ENCODE measurements at regions not wholly inside any gene's neighbourhood (a gene's known extent, or its start where the extent isn't known, plus 50 kb on each side); places are given as distances from the start of the nearest gene placed in this dataset.

- Histone ChIP-seq H3K4me3 (ENCODE audit: extremely low read depth in 1 of 4, insufficient read depth in 2 of 4, low read depth in 3 of 4, low read length in 4 of 4) (no peak overlapping the region), H4K5ac (ENCODE audit: insufficient read length, low read depth, low read length) (no peak overlapping the region), H3K79me1 (ENCODE audit: low read depth, low read length) (no peaks in the 10 kb centered on the region), H2BK5ac (ENCODE audit: low read depth, low read length) (no peak overlapping the region), H3K4me1 (replicated peaks in 1 of 4; ENCODE audit: control insufficient read depth in 3 of 4, insufficient read depth in 4 of 4, low read length in 3 of 4) (peaks cover 0 to 3% (median under 1%) of the 10 kb centered on the region in 4 experiments; a peak in 2 of 7 replicates), H3K23ac (ENCODE audit: insufficient read length) (no peak overlapping the region), H2BK120ac (replicated peaks; ENCODE audit: low read depth, low read length) (no peak overlapping the region), H3K56ac (replicated peaks; ENCODE audit: insufficient read length, low read depth, low read length) (no peak overlapping the region), H4K8ac (ENCODE audit: extremely low read depth, insufficient read depth, low read length) (no peak overlapping the region), H2BK12ac (ENCODE audit: low read depth, low read length) (no peak overlapping the region), H2BK15ac (ENCODE audit: low read length) (no peak overlapping the region), H3K4ac (replicated peaks; ENCODE audit: insufficient read length, low read depth, low read length) (no peak overlapping the region), H3K27me3 (replicated peaks in 1 of 4; ENCODE audit: control insufficient read depth in 3 of 4, extremely low read depth in 1 of 4, insufficient read depth in 3 of 4, low read length in 3 of 4) (no peaks in the 10 kb centered on the region), H3K9me3 (ENCODE audit: insufficient read depth in 2 of 2, low read depth in 1 of 2, low read length in 1 of 2) (no peaks in the 10 kb centered on the region), H3K27ac (ENCODE audit: low read depth, low read length) (no peak overlapping the region), H4K20me1 (replicated peaks in 1 of 2; ENCODE audit: control insufficient read depth in 1 of 2, insufficient read depth in 2 of 2, low read length in 2 of 2) (no peaks in the 10 kb centered on the region), H3K23me2 (ENCODE audit: low read depth, low read length) (no peaks in the 10 kb centered on the region; the same call in 1 of the 2 replicates), H4K91ac (replicated peaks; ENCODE audit: insufficient read length, low read length) (no peak overlapping the region), H3K14ac (ENCODE audit: insufficient read length) (no peak overlapping the region), H3K36me3 (ENCODE audit: control insufficient read depth in 2 of 4, insufficient read depth in 4 of 4, low read length in 3 of 4) (no peaks in the 10 kb centered on the region), H3K79me2 (ENCODE audit: control insufficient read depth in 1 of 2, insufficient read depth in 2 of 2, low read length in 2 of 2) (no peaks in the 10 kb centered on the region), H2BK20ac (ENCODE audit: low read length) (no peak overlapping the region), H2AFZ (ENCODE audit: low read length) (no peak overlapping the region), H3K18ac (ENCODE audit: extremely low read depth, low read length) (no peak overlapping the region), H3K4me2 (ENCODE audit: insufficient read depth in 1 of 2, low read depth in 2 of 2, low read length in 2 of 2) (no peak overlapping the region), H3K9ac (replicated peaks in 1 of 4; ENCODE audit: extremely low read depth in 1 of 4, low read depth in 3 of 4, low read length in 3 of 4) (no peak overlapping the region), H2AK5ac (ENCODE audit: low read depth, low read length) (no peak overlapping the region)
- WGBS, 2 experiments (ENCODE audit: extremely low coverage in 1 of 2, insufficient coverage in 1 of 2, insufficient read length in 1 of 2, insufficient replicate concordance in 2 of 2, low coverage in 1 of 2, low lambda C conversion rate in 2 of 2, missing lambda C conversion rate in 1 of 2) = 92% methylated on average over 4 of the region's 4 CpGs; no CpG with 5 or more reads in 1 of the 2 experiments
- DNase-seq (ENCODE audit: low read depth in 1 of 2, low spot score in 2 of 2) (no peak), FAIRE-seq (no peak)
- TF ChIP-seq TBP (IDR thresholded peaks at IDR 0.05; ENCODE audit: low read depth, low read length) (no peak), CHD2 (IDR thresholded peaks at IDR 0.05; ENCODE audit: low read length) (no peak), TAF7 (optimal IDR thresholded peaks at IDR 0.05; ENCODE audit: borderline replicate concordance, low read depth, low read length) (no peak), TCF12 (IDR thresholded peaks at IDR 0.05; ENCODE audit: low read depth, low read length) (no peak), SUZ12 (IDR thresholded peaks at IDR 0.05; ENCODE audit: low read length) (no peak), POU5F1 (IDR thresholded peaks at IDR 0.05; ENCODE audit: low read depth, low read length) (no peak), MAX (IDR thresholded peaks at IDR 0.05) (no peak)
- ChIA-PET POLR2A (ENCODE audit: partially characterized antibody) (no interaction called here), CTCF (ENCODE audit: partially characterized antibody) (no interaction called here)
Measured at GRCh38 chr7:97271619-97272018, 154.1 kb downstream of the SDHAF3 start.
